ENCODE measurements at regions not wholly inside any gene's neighbourhood (a gene's known extent, or its start where the extent isn't known, plus 50 kb on each side); places are given as distances from the start of the nearest gene placed in this dataset.

GRCh38 chr19:33997690-33998089, 174.6 kb upstream of the LSM14A start:
- CTCF ChIA-PET, result interaction anchor here (1.3 to 1.4 kb wide), 2 partner anchors 44 to 220 kb away, joined by 3 to 6 read pairs; no protein-coding TSS in a partner anchor
- H3K27me3 ChIP-seq (ENCODE audit: insufficient read depth, low read length, poor library complexity, severe bottlenecking), result no peaks in the 10 kb centered on the region
- H3K36me3 Mint-ChIP-seq, result no peaks in the 10 kb centered on the region
- no peaks in the 10 kb centered on the region for H3K4me1 Mint-ChIP-seq
- POLR2A ChIA-PET, result no interaction called here
- no peaks in the 10 kb centered on the region for H3K36me3 ChIP-seq (ENCODE audit: insufficient read depth, low read length)
- no peak overlapping the region for H3K4me3 Mint-ChIP-seq
- H3K4me1 ChIP-seq (ENCODE audit: insufficient read depth, low read length), result no peaks in the 10 kb centered on the region
- no peak for DNase-seq
- peaks cover under 1 to 10% (median 7%) of the 10 kb centered on the region in 5 donors for H3K9me3 Mint-ChIP-seq
- no peak overlapping the region for H3K27ac Mint-ChIP-seq
- no peak overlapping the region for H3K27ac ChIP-seq (ENCODE audit: low read depth, low read length)
- peaks cover 6 to 33% of the 10 kb centered on the region in 2 donors for H3K27me3 Mint-ChIP-seq
- H3K9me3 ChIP-seq (ENCODE audit: low read length), result no peaks in the 10 kb centered on the region
- H3K4me3 ChIP-seq (ENCODE audit: low read length), result no peak overlapping the region

GRCh38 chr19:33998302-33998701, 174.0 kb upstream of the LSM14A start:
- Histone ChIP-seq H3K27me3 (ENCODE audit: insufficient read depth, low read length, poor library complexity, severe bottlenecking) (no peaks in the 10 kb centered on the region), H3K27ac (ENCODE audit: low read depth, low read length) (no peak overlapping the region), H3K36me3 (ENCODE audit: insufficient read depth, low read length) (no peaks in the 10 kb centered on the region), H3K4me3 (ENCODE audit: low read length) (no peak overlapping the region), H3K9me3 (ENCODE audit: low read length) (no peaks in the 10 kb centered on the region), H3K4me1 (ENCODE audit: insufficient read depth, low read length) (no peaks in the 10 kb centered on the region)
- ChIA-PET CTCF (interaction anchor here (1.3 to 1.4 kb wide), 2 partner anchors 44 to 220 kb away, joined by 3 to 6 read pairs; no protein-coding TSS in a partner anchor), POLR2A (no interaction called here)
- H3K9me3 Mint-ChIP-seq, result peaks cover 0 to 6% (median under 1%) of the 10 kb centered on the region in 5 donors
- H3K4me3 Mint-ChIP-seq, result no peak overlapping the region
- H3K27ac Mint-ChIP-seq, result no peak overlapping the region
- H3K4me1 Mint-ChIP-seq, result no peaks in the 10 kb centered on the region
- no peaks in the 10 kb centered on the region for H3K36me3 Mint-ChIP-seq
- H3K27me3 Mint-ChIP-seq, result peaks cover 9 to 35% of the 10 kb centered on the region in 2 donors
- no peak for DNase-seq

- H3K4me3 Mint-ChIP-seq, result no peak overlapping the region
- no peak for DNase-seq
- peaks cover 9 to 39% of the 10 kb centered on the region in 2 donors for H3K27me3 Mint-ChIP-seq
- CTCF ChIA-PET, result interaction anchor here (1.3 to 1.4 kb wide), 2 partner anchors 43 to 221 kb away, joined by 3 to 6 read pairs; no protein-coding TSS in a partner anchor
- H3K27ac Mint-ChIP-seq, result no peak overlapping the region
- no peaks in the 10 kb centered on the region for H3K27me3 ChIP-seq (ENCODE audit: insufficient read depth, low read length, poor library complexity, severe bottlenecking)
- no peak overlapping the region for H3K27ac ChIP-seq (ENCODE audit: low read depth, low read length)
- POLR2A ChIA-PET, result no interaction called here
- H3K36me3 ChIP-seq (ENCODE audit: insufficient read depth, low read length), result no peaks in the 10 kb centered on the region
- H3K4me1 Mint-ChIP-seq, result no peaks in the 10 kb centered on the region
- H3K4me3 ChIP-seq (ENCODE audit: low read length), result no peak overlapping the region
- H3K9me3 Mint-ChIP-seq, result peaks cover 0 to 2% (median 0%) of the 10 kb centered on the region in 5 donors
- H3K4me1 ChIP-seq (ENCODE audit: insufficient read depth, low read length), result no peaks in the 10 kb centered on the region
- H3K36me3 Mint-ChIP-seq, result no peaks in the 10 kb centered on the region
- H3K9me3 ChIP-seq (ENCODE audit: low read length), result no peaks in the 10 kb centered on the region
Observed at GRCh38 chr19:33998739-33999345, 173.5 kb upstream of the LSM14A start.

- no peak overlapping the region for H3K27ac Mint-ChIP-seq
- H3K4me1 Mint-ChIP-seq, result no peaks in the 10 kb centered on the region
- peaks cover 0 to 12% (median 8%) of the 10 kb centered on the region in 5 donors for H3K9me3 Mint-ChIP-seq
- ChIA-PET POLR2A (no interaction called here), CTCF (no interaction called here)
- no peaks in the 10 kb centered on the region for H3K4me1 ChIP-seq (ENCODE audit: insufficient read depth, low read length)
- no peak for DNase-seq
- no peak overlapping the region for H3K4me3 ChIP-seq (ENCODE audit: low read length)
- H3K36me3 ChIP-seq (ENCODE audit: insufficient read depth, low read length), result no peaks in the 10 kb centered on the region
- no peak overlapping the region for H3K4me3 Mint-ChIP-seq
- H3K9me3 ChIP-seq (ENCODE audit: low read length), result no peaks in the 10 kb centered on the region
- H3K27me3 Mint-ChIP-seq, result peaks cover 19 to 48% of the 10 kb centered on the region in 2 donors
- H3K27ac ChIP-seq (ENCODE audit: low read depth, low read length), result no peak overlapping the region
- no peaks in the 10 kb centered on the region for H3K36me3 Mint-ChIP-seq
- H3K27me3 ChIP-seq (ENCODE audit: insufficient read depth, low read length, poor library complexity, severe bottlenecking), result no peaks in the 10 kb centered on the region
Observed at GRCh38 chr19:34017024-34017423, 155.3 kb upstream of the LSM14A start.

GRCh38 chr19:34017601-34018000, 154.7 kb upstream of the LSM14A start:
- no peak overlapping the region for H3K27ac Mint-ChIP-seq
- Histone ChIP-seq H3K4me1 (ENCODE audit: insufficient read depth, low read length) (no peaks in the 10 kb centered on the region), H3K9me3 (ENCODE audit: low read length) (no peaks in the 10 kb centered on the region), H3K4me3 (ENCODE audit: low read length) (no peak overlapping the region), H3K27me3 (ENCODE audit: insufficient read depth, low read length, poor library complexity, severe bottlenecking) (no peaks in the 10 kb centered on the region), H3K36me3 (ENCODE audit: insufficient read depth, low read length) (no peaks in the 10 kb centered on the region), H3K27ac (ENCODE audit: low read depth, low read length) (no peak overlapping the region)
- H3K9me3 Mint-ChIP-seq, result peaks cover 0 to 9% (median 7%) of the 10 kb centered on the region in 5 donors
- no peaks in the 10 kb centered on the region for H3K4me1 Mint-ChIP-seq
- H3K4me3 Mint-ChIP-seq, result no peak overlapping the region
- DNase-seq, result no peak
- CTCF ChIA-PET, result no interaction called here
- peaks cover 13 to 46% of the 10 kb centered on the region in 2 donors for H3K27me3 Mint-ChIP-seq
- POLR2A ChIA-PET, result no interaction called here
- no peaks in the 10 kb centered on the region for H3K36me3 Mint-ChIP-seq

- Histone ChIP-seq H3K4me3 (ENCODE audit: low read length) (no peak overlapping the region), H3K9me3 (ENCODE audit: low read length) (no peaks in the 10 kb centered on the region), H3K36me3 (ENCODE audit: insufficient read depth, low read length) (no peaks in the 10 kb centered on the region), H3K27ac (ENCODE audit: low read depth, low read length) (no peak overlapping the region), H3K27me3 (ENCODE audit: insufficient read depth, low read length, poor library complexity, severe bottlenecking) (no peaks in the 10 kb centered on the region), H3K4me1 (ENCODE audit: insufficient read depth, low read length) (no peaks in the 10 kb centered on the region)
- DNase-seq, result no peak
- no peaks in the 10 kb centered on the region for H3K4me1 Mint-ChIP-seq
- H3K27me3 Mint-ChIP-seq, result peaks cover 10 to 42% of the 10 kb centered on the region in 2 donors
- ChIA-PET POLR2A (no interaction called here), CTCF (no interaction called here)
- H3K9me3 Mint-ChIP-seq, result peaks cover 5 to 14% (median 11%) of the 10 kb centered on the region in 5 donors
- H3K4me3 Mint-ChIP-seq, result no peak overlapping the region
- no peak overlapping the region for H3K27ac Mint-ChIP-seq
- H3K36me3 Mint-ChIP-seq, result no peaks in the 10 kb centered on the region
Observed at GRCh38 chr19:34018546-34018945, 153.8 kb upstream of the LSM14A start.

- Mint-ChIP-seq H3K36me3 (peaks cover 0 to 5% (median 0%) of the 10 kb centered on the region in 3 donors), H3K4me3 (no peak overlapping the region)
- POLR2A ChIA-PET, result no interaction called here
Observed at GRCh38 chr19:34023381-34023780, 148.9 kb upstream of the LSM14A start.

GRCh38 chr19:34033880-34034279, 138.4 kb upstream of the LSM14A start:
- H3K9me3 ChIP-seq (ENCODE audit: low read length), result no peaks in the 10 kb centered on the region
- H3K4me3 Mint-ChIP-seq, result no peak overlapping the region
- no peaks in the 10 kb centered on the region for H3K4me1 Mint-ChIP-seq
- H3K4me1 ChIP-seq (ENCODE audit: insufficient read depth, low read length), result no peaks in the 10 kb centered on the region
- H3K27ac Mint-ChIP-seq, result no peak overlapping the region
- no peaks in the 10 kb centered on the region for H3K36me3 Mint-ChIP-seq
- peaks cover 0 to 3% (median 0%) of the 10 kb centered on the region in 5 donors for H3K9me3 Mint-ChIP-seq
- no peak overlapping the region for H3K4me3 ChIP-seq (ENCODE audit: low read length)
- no peak overlapping the region for H3K27ac ChIP-seq (ENCODE audit: low read depth, low read length)
- H3K27me3 Mint-ChIP-seq, result peaks cover 11 to 26% of the 10 kb centered on the region in 2 donors
- ChIA-PET CTCF (interaction anchor here (1.4 kb wide), 1 partner anchor 8 kb away, joined by 6 read pairs; no protein-coding TSS in a partner anchor), POLR2A (no interaction called here)
- no peak for DNase-seq
- no peaks in the 10 kb centered on the region for H3K27me3 ChIP-seq (ENCODE audit: insufficient read depth, low read length, poor library complexity, severe bottlenecking)
- no peaks in the 10 kb centered on the region for H3K36me3 ChIP-seq (ENCODE audit: insufficient read depth, low read length)

More at GRCh38 chr19:34023381-34023780, 148.9 kb upstream of the LSM14A start:
- H3K36me3 ChIP-seq (ENCODE audit: insufficient read depth, low read length), result no peaks in the 10 kb centered on the region
- no peak overlapping the region for H3K4me3 ChIP-seq (ENCODE audit: low read length)
- peaks cover 4% of the 10 kb centered on the region for H3K27me3 ChIP-seq (ENCODE audit: insufficient read depth, low read length, poor library complexity, severe bottlenecking)
- H3K4me1 Mint-ChIP-seq, result no peaks in the 10 kb centered on the region
- no peak overlapping the region for H3K27ac ChIP-seq (ENCODE audit: low read depth, low read length)
- H3K4me1 ChIP-seq (ENCODE audit: insufficient read depth, low read length), result no peaks in the 10 kb centered on the region
- H3K27me3 Mint-ChIP-seq, result peaks cover 14 to 56% of the 10 kb centered on the region in 2 donors
- no peak overlapping the region for H3K27ac Mint-ChIP-seq
- peaks cover 14 to 19% (median 16%) of the 10 kb centered on the region in 5 donors for H3K9me3 Mint-ChIP-seq
- CTCF ChIA-PET, result no interaction called here
- no peak for DNase-seq
- no peaks in the 10 kb centered on the region for H3K9me3 ChIP-seq (ENCODE audit: low read length)

All from CD8-positive, alpha-beta memory T cell (primary cell).